ENCODE measurements at regions not wholly inside any gene's neighbourhood (a gene's known extent, or its start where the extent isn't known, plus 50 kb on each side); places are given as distances from the start of the nearest gene placed in this dataset.

- no peaks in the 10 kb centered on the region for H3K4me1 Mint-ChIP-seq
- no peak overlapping the region for H3K27ac Mint-ChIP-seq
- CTCF ChIA-PET = no interaction called here
- DNase-seq = no peak
- POLR2A ChIA-PET = no interaction called here
- no peak overlapping the region for H3K4me3 Mint-ChIP-seq
- H3K9me3 Mint-ChIP-seq = peaks cover 4% of the 10 kb centered on the region
- H3K36me3 Mint-ChIP-seq (ENCODE audit: low read depth) = no peaks in the 10 kb centered on the region
- H3K27me3 Mint-ChIP-seq = peaks cover 5% of the 10 kb centered on the region
These were observed 347.2 kb downstream of the NPHP4 start for GRCh38 chr1:5645135-5645399.

- no peaks in the 10 kb centered on the region for H3K4me1 Mint-ChIP-seq
- H3K27me3 Mint-ChIP-seq = peaks cover 5% of the 10 kb centered on the region
- ChIA-PET POLR2A (no interaction called here), CTCF (interaction anchor here (0.6 kb wide), 1 partner anchor 133 kb away, joined by 5 read pairs; no protein-coding TSS in a partner anchor)
- H3K27ac Mint-ChIP-seq = no peak overlapping the region
- H3K36me3 Mint-ChIP-seq (ENCODE audit: low read depth) = no peaks in the 10 kb centered on the region
- DNase-seq = peak; percentile 13
- no peak overlapping the region for H3K4me3 Mint-ChIP-seq
- peaks cover 4% of the 10 kb centered on the region for H3K9me3 Mint-ChIP-seq
These were observed 347.7 kb downstream of the NPHP4 start for GRCh38 chr1:5644281-5645134.

GRCh38 chr1:5643360-5644107, 348.7 kb downstream of the NPHP4 start:
- Mint-ChIP-seq H3K27me3 (peaks cover 5% of the 10 kb centered on the region), H3K27ac (no peak overlapping the region), H3K4me1 (no peaks in the 10 kb centered on the region), H3K36me3 (ENCODE audit: low read depth) (no peaks in the 10 kb centered on the region), H3K9me3 (peaks cover 4% of the 10 kb centered on the region), H3K4me3 (no peak overlapping the region)
- peak; percentile 8 for DNase-seq
- CTCF ChIA-PET = no interaction called here
- POLR2A ChIA-PET = no interaction called here

- no peaks in the 10 kb centered on the region for H3K36me3 Mint-ChIP-seq (ENCODE audit: low read depth)
- peaks cover 2% of the 10 kb centered on the region for H3K9me3 Mint-ChIP-seq
- no peak overlapping the region for H3K27ac Mint-ChIP-seq
- POLR2A ChIA-PET = no interaction called here
- no peak overlapping the region for H3K4me3 Mint-ChIP-seq
- no peaks in the 10 kb centered on the region for H3K4me1 Mint-ChIP-seq
- CTCF ChIA-PET = no interaction called here
- peak; percentile 13 for DNase-seq
- H3K27me3 Mint-ChIP-seq = peaks cover 5% of the 10 kb centered on the region
These were observed 351.4 kb downstream of the NPHP4 start for GRCh38 chr1:5640845-5641244.

GRCh38 chr1:5639106-5639722, 353.0 kb downstream of the NPHP4 start:
- H3K9me3 Mint-ChIP-seq = peaks cover under 1% of the 10 kb centered on the region
- DNase-seq = peak; percentile 3
- H3K36me3 Mint-ChIP-seq (ENCODE audit: low read depth) = no peaks in the 10 kb centered on the region
- CTCF ChIA-PET = interaction anchor here (1.2 to 3.3 kb wide), 2 partner anchors 106 to 336 kb away, joined by 3 to 17 read pairs; no protein-coding TSS in a partner anchor
- no peak overlapping the region for H3K4me3 Mint-ChIP-seq
- H3K27ac Mint-ChIP-seq = no peak overlapping the region
- H3K27me3 Mint-ChIP-seq = peaks cover 5% of the 10 kb centered on the region
- POLR2A ChIA-PET = interaction anchor here (1.0 kb wide), 1 partner anchor 107 kb away, joined by 3 read pairs; no protein-coding TSS in a partner anchor
- H3K4me1 Mint-ChIP-seq = no peaks in the 10 kb centered on the region

GRCh38 chr1:5638582-5638981, 353.6 kb downstream of the NPHP4 start:
- peaks cover 5% of the 10 kb centered on the region for H3K9me3 Mint-ChIP-seq
- H3K4me3 Mint-ChIP-seq = no peak overlapping the region
- peak; percentile 3 for DNase-seq
- H3K27ac Mint-ChIP-seq = no peak overlapping the region
- H3K36me3 Mint-ChIP-seq (ENCODE audit: low read depth) = no peaks in the 10 kb centered on the region
- ChIA-PET POLR2A (interaction anchor here (1.0 kb wide), 1 partner anchor 107 kb away, joined by 3 read pairs; no protein-coding TSS in a partner anchor), CTCF (interaction anchor here (1.2 to 3.3 kb wide), 2 partner anchors 107 to 336 kb away, joined by 3 to 17 read pairs; no protein-coding TSS in a partner anchor)
- H3K4me1 Mint-ChIP-seq = no peaks in the 10 kb centered on the region
- H3K27me3 Mint-ChIP-seq = peaks cover 5% of the 10 kb centered on the region

- Mint-ChIP-seq H3K27me3 (peaks cover 5% of the 10 kb centered on the region), H3K4me3 (no peak overlapping the region), H3K9me3 (peaks cover 5% of the 10 kb centered on the region), H3K36me3 (ENCODE audit: low read depth) (no peaks in the 10 kb centered on the region), H3K27ac (no peak overlapping the region), H3K4me1 (no peaks in the 10 kb centered on the region)
- ChIA-PET CTCF (interaction anchor here (1.0 to 3.3 kb wide), 2 partner anchors 31 to 108 kb away, joined by 3 to 17 read pairs; no protein-coding TSS in a partner anchor), POLR2A (no interaction called here)
- DNase-seq = peak; percentile 41
These were observed 355.1 kb downstream of the NPHP4 start for GRCh38 chr1:5637171-5637570.

- CTCF ChIA-PET = no interaction called here
- no peaks in the 10 kb centered on the region for H3K36me3 Mint-ChIP-seq (ENCODE audit: low read depth)
These were observed 357.3 kb downstream of the NPHP4 start for GRCh38 chr1:5634893-5635292.

GRCh38 chr1:5632814-5633213, 359.4 kb downstream of the NPHP4 start:
- H3K9me3 Mint-ChIP-seq = peaks cover 5% of the 10 kb centered on the region
- H3K27ac Mint-ChIP-seq = no peak overlapping the region
- H3K4me3 Mint-ChIP-seq = no peak overlapping the region
- no peaks in the 10 kb centered on the region for H3K4me1 Mint-ChIP-seq
- no peak for DNase-seq
- ChIA-PET CTCF (no interaction called here), POLR2A (no interaction called here)
- H3K36me3 Mint-ChIP-seq (ENCODE audit: low read depth) = no peaks in the 10 kb centered on the region
- peaks cover 1% of the 10 kb centered on the region for H3K27me3 Mint-ChIP-seq

More at GRCh38 chr1:5634893-5635292, 357.3 kb downstream of the NPHP4 start:
- Mint-ChIP-seq H3K27ac (no peak overlapping the region), H3K9me3 (peaks cover 5% of the 10 kb centered on the region), H3K4me1 (no peaks in the 10 kb centered on the region), H3K27me3 (no peaks in the 10 kb centered on the region), H3K4me3 (no peak overlapping the region)
- DNase-seq = peak; percentile 1
- POLR2A ChIA-PET = no interaction called here

- Mint-ChIP-seq H3K9me3 (peaks cover 5% of the 10 kb centered on the region), H3K27me3 (peaks cover 1% of the 10 kb centered on the region), H3K36me3 (ENCODE audit: low read depth) (no peaks in the 10 kb centered on the region), H3K4me3 (no peak overlapping the region), H3K27ac (no peak overlapping the region), H3K4me1 (no peaks in the 10 kb centered on the region)
- POLR2A ChIA-PET = no interaction called here
- CTCF ChIA-PET = no interaction called here
- no peak for DNase-seq
These were observed 360.0 kb downstream of the NPHP4 start for GRCh38 chr1:5632224-5632623.

GRCh38 chr1:5628416-5628815, 363.8 kb downstream of the NPHP4 start:
- no peak for DNase-seq
- Mint-ChIP-seq H3K4me1 (no peaks in the 10 kb centered on the region), H3K27me3 (peaks cover 12% of the 10 kb centered on the region), H3K9me3 (no peaks in the 10 kb centered on the region), H3K4me3 (no peak overlapping the region), H3K36me3 (ENCODE audit: low read depth) (no peaks in the 10 kb centered on the region), H3K27ac (no peak overlapping the region)
- POLR2A ChIA-PET = no interaction called here
- CTCF ChIA-PET = no interaction called here

- peaks cover 10% of the 10 kb centered on the region for H3K27me3 Mint-ChIP-seq
- no peak overlapping the region for H3K27ac Mint-ChIP-seq
- no peaks in the 10 kb centered on the region for H3K4me1 Mint-ChIP-seq
- CTCF ChIA-PET = no interaction called here
- no peak for DNase-seq
- POLR2A ChIA-PET = no interaction called here
- no peak overlapping the region for H3K4me3 Mint-ChIP-seq
- no peaks in the 10 kb centered on the region for H3K36me3 Mint-ChIP-seq (ENCODE audit: low read depth)
- H3K9me3 Mint-ChIP-seq = no peaks in the 10 kb centered on the region
These were observed 368.8 kb downstream of the NPHP4 start for GRCh38 chr1:5623399-5623798.

- H3K9me3 Mint-ChIP-seq = no peaks in the 10 kb centered on the region
- ChIA-PET POLR2A (no interaction called here), CTCF (no interaction called here)
- no peak overlapping the region for H3K4me3 Mint-ChIP-seq
- no peaks in the 10 kb centered on the region for H3K36me3 Mint-ChIP-seq (ENCODE audit: low read depth)
- H3K27ac Mint-ChIP-seq = no peak overlapping the region
- H3K4me1 Mint-ChIP-seq = no peaks in the 10 kb centered on the region
- H3K27me3 Mint-ChIP-seq = peaks cover 10% of the 10 kb centered on the region
- DNase-seq = no peak
These were observed 369.8 kb downstream of the NPHP4 start for GRCh38 chr1:5622412-5622811.
